B cell (primary cell): ENCODE measurements at regions not wholly inside any gene's neighbourhood (a gene's known extent, or its start where the extent isn't known, plus 50 kb on each side); places are given as distances from the start of the nearest gene placed in this dataset.

Experiments
- ATAC-seq: fragments of 200-7000 bp; cut with Tn5 transposase; one replicate; pipeline ENCODE4 v1.10.0; 2021; ENCODE audit warnings: low read depth, mild to moderate bottlenecking, moderate number of reproducible peaks, moderate library complexity
- CTCF ChIA-PET: fragments of 350-600 bp; sonication (Branson Sonifier 250); formaldehyde crosslinking; loops from one replicate; lab custom pipeline; 2021; ENCODE audit warnings: antibody characterized with exemption, inconsistent platforms; lab: Charles Lee
- POLR2A ChIA-PET: fragments of 350-600 bp; sonication (Branson Sonifier 250); formaldehyde crosslinking; loops from one replicate; lab custom pipeline; 2021; ENCODE audit warnings: antibody characterized with exemption; lab: Charles Lee
- DNase-seq: peaks from one replicate; pipeline ENCODE4 v3.0.0; 2013
- H2AFZ ChIP-seq: 2 replicates; pipeline ENCODE4 v1.6.1; 2012; ENCODE audit warnings: mild to moderate bottlenecking, low read depth, low read length; ENCODE audit not compliant: insufficient read depth, poor library complexity, severe bottlenecking
- H3K27ac ChIP-seq, 2 donors: 1 replicate in 1 of 2; 2 replicates in 1 of 2; pipeline ENCODE4 v1.5.1; 2012 to 2013; ENCODE audit warnings: low read length in 2 of 2, mild to moderate bottlenecking in 2 of 2, moderate library complexity in 1 of 2
- H3K27me3 ChIP-seq, 4 experiments: fragments of 200-600 bp in 1 of 4; sonication (generic) in 1 of 4; replicated peaks in 1 of 4; 1 replicate in 2 of 4; 2 replicates in 2 of 4; pipeline versions ENCODE4 v1.6.1 to v1.7.0; 2013 to 2016; ENCODE audit warnings: low read length in 3 of 4, mild to moderate bottlenecking in 2 of 4, mixed read lengths in 1 of 4, moderate library complexity in 1 of 4; ENCODE audit not compliant: insufficient read depth in 4 of 4, control insufficient read depth in 3 of 4; ENCODE audit errors: control extremely low read depth in 1 of 4
- H3K36me3 ChIP-seq, 2 experiments: replicated peaks in 1 of 2; 1 replicate in 1 of 2; 2 replicates in 1 of 2; pipeline versions ENCODE4 v1.6.1 to v1.7.1; 2013; ENCODE audit warnings: low read length in 1 of 2; ENCODE audit not compliant: insufficient read depth in 2 of 2, control insufficient read depth in 1 of 2; ENCODE audit errors: control extremely low read depth in 1 of 2, extremely low read depth in 1 of 2
- H3K4me1 ChIP-seq, 2 donors: fragments of 200-600 bp in 1 of 2; sonication (generic) in 1 of 2; 1 replicate in 1 of 2; 2 replicates in 1 of 2; pipeline versions ENCODE4 v1.5.1 to v1.6.1; 2013 to 2017; ENCODE audit warnings: low read length in 2 of 2; ENCODE audit not compliant: control insufficient read depth in 2 of 2, insufficient read depth in 2 of 2
- H3K4me2 ChIP-seq: replicated peaks from 2 replicates; pipeline ENCODE3; 2012; ENCODE audit warnings: mild to moderate bottlenecking, low read depth, low read length; ENCODE audit not compliant: poor library complexity, severe bottlenecking
- H3K4me3 ChIP-seq, 5 experiments: fragments of 200-600 bp in 1 of 5; sonication (generic) in 1 of 5; 1 replicate in 3 of 5; 2 replicates in 2 of 5; pipeline versions ENCODE4 v1.5.1 to v1.7.0; 2011 to 2016; ENCODE audit warnings: low read length in 4 of 5, mild to moderate bottlenecking in 4 of 5, low read depth in 2 of 5, control low read depth in 1 of 5, moderate library complexity in 1 of 5; ENCODE audit not compliant: insufficient read depth in 1 of 5; ENCODE audit errors: control extremely low read depth in 1 of 5, extremely low read depth in 1 of 5
- H3K79me2 ChIP-seq: fragments of 200-600 bp; sonication (generic); one replicate; pipeline ENCODE4 v1.6.0; 2016; ENCODE audit warnings: low read length; ENCODE audit not compliant: control insufficient read depth, insufficient read depth
- H3K9ac ChIP-seq: fragments of 200-600 bp; sonication (generic); 2 replicates; pipeline ENCODE4 v1.6.1; 2017; ENCODE audit warnings: mild to moderate bottlenecking, low read length, moderate library complexity
- H3K9me3 ChIP-seq, 3 donors: one replicate each; pipeline versions ENCODE4 v1.6.1 to v1.7.1; 2013; ENCODE audit warnings: low read length in 2 of 3; ENCODE audit not compliant: control insufficient read depth in 2 of 3, insufficient read depth in 1 of 3; ENCODE audit errors: control extremely low read depth in 1 of 3
- H4K20me1 ChIP-seq: 2 replicates; pipeline ENCODE4 v1.6.0; 2012; ENCODE audit warnings: mild to moderate bottlenecking, low read length; ENCODE audit not compliant: insufficient read depth, control insufficient read depth, poor library complexity, severe bottlenecking
- H3K27ac Mint-ChIP-seq: one replicate; pipeline ENCODE4 v1.8.0; 2021; ENCODE audit warnings: mixed read lengths
- H3K27me3 Mint-ChIP-seq: one replicate; pipeline ENCODE4 v1.8.0; 2021; ENCODE audit warnings: mixed read lengths
- H3K4me1 Mint-ChIP-seq: one replicate; pipeline ENCODE4 v1.8.0; 2021; ENCODE audit warnings: mixed read lengths
- H3K4me3 Mint-ChIP-seq: one replicate; pipeline ENCODE4 v1.8.0; 2021; ENCODE audit warnings: mixed read lengths
- H3K9me3 Mint-ChIP-seq: one replicate; pipeline ENCODE4 v1.8.0; 2022; ENCODE audit warnings: mixed read lengths; ENCODE audit not compliant: insufficient read depth
- CTCF ChIP-seq: fragments of 200-600 bp; IDR thresholded peaks from one replicate; pipeline ENCODE4 v1.8.0; 2022; ENCODE audit warnings: antibody characterized with exemption, mild to moderate bottlenecking
- EZH2 ChIP-seq: IDR thresholded peaks from 2 replicates; pipeline ENCODE4 v1.6.1; 2012; ENCODE audit warnings: borderline replicate concordance, low read depth, mild to moderate bottlenecking, moderate library complexity, low read length; ENCODE audit not compliant: insufficient read depth, poor library complexity, severe bottlenecking
- WGBS: methylation state at CpG from one replicate; pipeline ENCODE4 v1.1.5; 2013; ENCODE audit warnings: missing lambda C conversion rate; ENCODE audit not compliant: insufficient coverage; 5-methylcytosine and 5-hydroxymethylcytosine counted together
- intact Hi-C: fragments of 100-400 bp; cut with micrococcal nuclease; formaldehyde crosslinking; loops from one replicate; pipeline ENCODE4 v1.10.0; 2022

- ChIA-PET CTCF (no interaction called here), POLR2A (no interaction called here)
- H3K79me2 ChIP-seq = no peaks in the 10 kb centered on the region
- no peaks in the 10 kb centered on the region for H3K4me1 Mint-ChIP-seq
- H3K9me3 Mint-ChIP-seq = no peaks in the 10 kb centered on the region
- H3K4me1 ChIP-seq = no peaks in the 10 kb centered on the region
- no peak overlapping the region for H3K4me2 ChIP-seq
- no CpG with 5 or more reads among the region's 1 CpG for WGBS
- H3K27me3 Mint-ChIP-seq = no peaks in the 10 kb centered on the region
- ATAC-seq (no peak), DNase-seq (no peak)
- H3K27ac Mint-ChIP-seq = no peak overlapping the region
- H4K20me1 ChIP-seq = no peaks in the 10 kb centered on the region
- no peaks in the 10 kb centered on the region for H3K27me3 ChIP-seq
- H3K4me3 ChIP-seq = no peak overlapping the region
- no peaks in the 10 kb centered on the region for H3K36me3 ChIP-seq
- no peaks in the 10 kb centered on the region for H3K9me3 ChIP-seq
- no peak overlapping the region for H3K9ac ChIP-seq
- no peak overlapping the region for H3K27ac ChIP-seq
- H3K4me3 Mint-ChIP-seq = no peak overlapping the region
- no peak for TF ChIP-seq CTCF
- H2AFZ ChIP-seq = no peak overlapping the region
- intact Hi-C loops = no loop called here
Observed at GRCh38 chr2:211114826-211115455, 558.5 kb downstream of the CPS1 start.

- no CpG with 5 or more reads among the region's 1 CpG for WGBS
- intact Hi-C loops = no loop called here
- Histone ChIP-seq H3K27me3 (no peaks in the 10 kb centered on the region), H3K79me2 (no peaks in the 10 kb centered on the region), H4K20me1 (no peaks in the 10 kb centered on the region), H3K9ac (no peak overlapping the region), H3K36me3 (no peaks in the 10 kb centered on the region), H3K27ac (no peak overlapping the region), H3K4me1 (no peaks in the 10 kb centered on the region), H3K4me3 (no peak overlapping the region), H2AFZ (no peak overlapping the region), H3K4me2 (no peak overlapping the region), H3K9me3 (no peaks in the 10 kb centered on the region)
- Mint-ChIP-seq H3K9me3 (no peaks in the 10 kb centered on the region), H3K27me3 (no peaks in the 10 kb centered on the region), H3K4me3 (no peak overlapping the region), H3K27ac (no peak overlapping the region), H3K4me1 (no peaks in the 10 kb centered on the region)
- CTCF ChIA-PET = no interaction called here
- POLR2A ChIA-PET = no interaction called here
- ATAC-seq = no peak
- DNase-seq = no peak
- no peak for TF ChIP-seq EZH2
- no peak for TF ChIP-seq CTCF
Observed at GRCh38 chr2:211117026-211117425, 560.6 kb downstream of the CPS1 start.
